GM06990 (cell line): ENCODE measurements at regions not wholly inside any gene's neighbourhood (a gene's known extent, or its start where the extent isn't known, plus 50 kb on each side); places are given as distances from the start of the nearest gene placed in this dataset.

Experiments
- DNase-seq: peaks from one replicate; pipeline ENCODE4 v3.0.0-alpha.2; 2011; ENCODE audit not compliant: insufficient read length; ENCODE audit errors: extremely low read depth
- H3K27me3 ChIP-seq: replicated peaks from 2 replicates; pipeline ENCODE4 v1.6.0; 2011; ENCODE audit warnings: low read length; ENCODE audit not compliant: control insufficient read depth, insufficient read depth
- H3K36me3 ChIP-seq: 2 replicates; pipeline ENCODE4 v1.5.1; 2011; ENCODE audit warnings: low read length; ENCODE audit not compliant: control insufficient read depth, insufficient read depth
- H3K4me3 ChIP-seq: replicated peaks from 2 replicates; pipeline ENCODE4 v1.5.1; 2011; ENCODE audit warnings: low read depth, mild to moderate bottlenecking, control low read depth, low read length
- CTCF ChIP-seq: IDR thresholded peaks from 2 replicates; pipeline ENCODE4 v1.5.1; 2011; ENCODE audit warnings: low read length, control low read depth, mild to moderate bottlenecking, inconsistent platforms; ENCODE audit not compliant: insufficient read depth, poor library complexity, severe bottlenecking

GRCh38 chr6:6434723-6435122 is 114.3 kb upstream of the F13A1 start:
- no peak overlapping the region for H3K4me3 ChIP-seq
- no peaks in the 10 kb centered on the region for H3K27me3 ChIP-seq
- no peaks in the 10 kb centered on the region for H3K36me3 ChIP-seq
- DNase-seq: no peak
- TF ChIP-seq CTCF: no peak

DNA sequence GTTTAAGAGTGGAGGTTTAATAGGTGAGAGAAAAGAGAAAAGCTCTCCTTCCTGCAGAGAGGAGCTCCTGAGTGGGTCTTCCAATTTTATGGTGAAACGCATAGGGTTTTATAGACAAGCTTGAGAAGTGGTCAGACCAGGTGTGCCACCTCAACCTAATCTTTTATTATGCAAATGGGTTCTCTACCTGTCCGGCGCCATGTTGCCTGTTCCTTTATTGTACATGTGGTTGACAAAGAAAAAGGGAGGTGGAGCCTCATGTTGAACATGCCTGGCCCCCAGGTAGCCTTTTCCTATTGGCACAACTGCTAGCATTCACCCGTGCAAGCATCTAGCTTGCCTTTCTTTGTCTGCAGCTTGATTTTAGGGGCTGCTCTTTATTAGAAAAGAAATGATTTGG is 115.9 kb upstream of the F13A1 start:
- DNase-seq: no peak
- no peak for TF ChIP-seq CTCF
- Histone ChIP-seq H3K4me3 (no peak overlapping the region), H3K27me3 (no peaks in the 10 kb centered on the region), H3K36me3 (no peaks in the 10 kb centered on the region)

DNA sequence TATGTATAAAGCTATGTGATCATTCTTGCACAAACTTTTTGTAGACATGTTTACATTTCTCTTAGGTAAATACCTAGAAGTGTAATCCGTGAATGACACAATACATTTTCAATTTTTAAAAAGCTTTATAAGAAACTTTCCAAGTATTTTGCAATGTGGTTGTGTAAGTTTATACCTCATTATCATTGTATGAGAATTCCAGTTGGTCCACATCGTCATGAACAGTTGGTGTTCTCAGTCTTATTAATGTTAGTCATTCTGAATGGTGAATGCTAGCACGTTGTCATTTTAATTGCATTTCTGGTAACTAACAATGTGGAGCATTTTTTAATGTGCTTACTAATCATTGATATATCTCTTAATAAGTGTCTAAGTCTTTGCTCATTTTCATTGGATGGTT is 116.5 kb upstream of the F13A1 start:
- Histone ChIP-seq H3K36me3 (no peaks in the 10 kb centered on the region), H3K27me3 (no peaks in the 10 kb centered on the region), H3K4me3 (no peak overlapping the region)
- no peak for DNase-seq
- TF ChIP-seq CTCF: no peak

- TF ChIP-seq CTCF: no peak
- no peak for DNase-seq
- no peaks in the 10 kb centered on the region for H3K27me3 ChIP-seq
- H3K4me3 ChIP-seq: no peak overlapping the region
- H3K36me3 ChIP-seq: no peaks in the 10 kb centered on the region
Observed at GRCh38 chr6:6438286-6438685, 117.8 kb upstream of the F13A1 start.

GRCh38 chr6:6439778-6440177 is 119.3 kb upstream of the F13A1 start:
- H3K36me3 ChIP-seq: no peaks in the 10 kb centered on the region
- DNase-seq: no peak
- no peaks in the 10 kb centered on the region for H3K27me3 ChIP-seq
- H3K4me3 ChIP-seq: no peak overlapping the region
- TF ChIP-seq CTCF: no peak

GRCh38 chr6:6452002-6452401 is 131.5 kb upstream of the F13A1 start:
- no peak for TF ChIP-seq CTCF
- Histone ChIP-seq H3K36me3 (no peaks in the 10 kb centered on the region), H3K27me3 (no peaks in the 10 kb centered on the region), H3K4me3 (no peak overlapping the region)
- DNase-seq: no peak
